NCI-H1694 (cell line): ENCODE measurements at regions not wholly inside any gene's neighbourhood (a gene's known extent, or its start where the extent isn't known, plus 50 kb on each side); places are given as distances from the start of the nearest gene placed in this dataset.
"Not testable (repeated sequence)": the region's sequence is repeated elsewhere in the genome, so short reads cannot be mapped to it uniquely, and the experiment has no call there.

ENCODE experiments used
- DNase-seq: peaks from one replicate; lab custom pipeline; 2025; lab: John Stamatoyannopoulos, UW

GRCh38 chr7:119712886-119713462 lies 560.0 kb upstream of the KCND2 start:
- no peak for DNase-seq

- DNase-seq = no peak
These were observed 559.4 kb upstream of the KCND2 start for GRCh38 chr7:119713606-119714005.

GRCh38 chr7:119720541-119720940 lies 552.4 kb upstream of the KCND2 start:
- DNase-seq = no peak

- DNase-seq = no peak
These were observed 548.8 kb upstream of the KCND2 start for GRCh38 chr7:119724041-119724792.

- no peak for DNase-seq
These were observed 539.7 kb upstream of the KCND2 start for GRCh38 chr7:119733127-119733879.

- DNase-seq = no peak
These were observed 535.6 kb upstream of the KCND2 start for GRCh38 chr7:119737390-119737789.

GRCh38 chr7:119745280-119745679 lies 527.7 kb upstream of the KCND2 start:
- DNase-seq = not testable (repeated sequence)

- no peak for DNase-seq
These were observed 524.6 kb upstream of the KCND2 start for GRCh38 chr7:119748251-119748860.

GRCh38 chr7:119748991-119749390 lies 524.0 kb upstream of the KCND2 start:
- DNase-seq = no peak

GRCh38 chr7:119756687-119757086 lies 516.3 kb upstream of the KCND2 start:
- DNase-seq = no peak

- DNase-seq = no peak
These were observed 514.7 kb upstream of the KCND2 start for GRCh38 chr7:119758254-119758653.

- DNase-seq = no peak
These were observed 511.2 kb upstream of the KCND2 start for GRCh38 chr7:119761776-119762175.

GRCh38 chr7:119782286-119782685 lies 490.7 kb upstream of the KCND2 start:
- no peak for DNase-seq

- DNase-seq = no peak
These were observed 489.2 kb upstream of the KCND2 start for GRCh38 chr7:119783799-119784198.

GRCh38 chr7:119802147-119802546 lies 470.8 kb upstream of the KCND2 start:
- no peak for DNase-seq

GRCh38 chr7:119825091-119825655 lies 447.8 kb upstream of the KCND2 start:
- DNase-seq = no peak

- DNase-seq = no peak
These were observed 446.4 kb upstream of the KCND2 start for GRCh38 chr7:119826547-119826946.

GRCh38 chr7:119838444-119838843 lies 434.5 kb upstream of the KCND2 start:
- no peak for DNase-seq

GRCh38 chr7:119842337-119842736 lies 430.6 kb upstream of the KCND2 start:
- DNase-seq = no peak

GRCh38 chr7:119842786-119843185 lies 430.2 kb upstream of the KCND2 start:
- no peak for DNase-seq

GRCh38 chr7:119861385-119861784 lies 411.6 kb upstream of the KCND2 start:
- DNase-seq = no peak

GRCh38 chr7:119868387-119868786 lies 404.6 kb upstream of the KCND2 start:
- DNase-seq = no peak
